MM.1S (cell line): ENCODE measurements at regions not wholly inside any gene's neighbourhood (a gene's known extent, or its start where the extent isn't known, plus 50 kb on each side); places are given as distances from the start of the nearest gene placed in this dataset.

Experiments
- DNase-seq: peaks from one replicate; pipeline ENCODE4 v3.0.0-alpha.2; 2015
- H2AFZ ChIP-seq: fragments of 300-600 bp; sonication (generic); 2 replicates; pipeline ENCODE4 v1.6.0; 2016; ENCODE audit warnings: antibody characterized with exemption, low read length
- H3F3A ChIP-seq: fragments of 300-600 bp; sonication (generic); 2 replicates; pipeline ENCODE4 v1.6.1; 2016; ENCODE audit warnings: mild to moderate bottlenecking, antibody characterized with exemption, low read length, moderate library complexity, mixed read lengths; ENCODE audit not compliant: insufficient read depth
- H3K27ac ChIP-seq: fragments of 300-600 bp; sonication (generic); 2 replicates; pipeline ENCODE4 v1.5.1; 2016; ENCODE audit warnings: mild to moderate bottlenecking, low read length
- H3K27me3 ChIP-seq: fragments of 300-600 bp; sonication (generic); replicated peaks from 2 replicates; pipeline ENCODE4 v1.6.0; 2016; ENCODE audit warnings: low read length; ENCODE audit not compliant: insufficient read depth
- H3K36me3 ChIP-seq: fragments of 300-600 bp; sonication (generic); replicated peaks from 2 replicates; pipeline ENCODE4 v1.6.1; 2016; ENCODE audit warnings: mild to moderate bottlenecking, low read length, mixed read lengths; ENCODE audit not compliant: insufficient read depth
- H3K4me1 ChIP-seq: fragments of 300-600 bp; sonication (generic); 2 replicates; pipeline ENCODE4 v1.6.1; 2016; ENCODE audit warnings: low read length, mixed read lengths
- H3K4me2 ChIP-seq: fragments of 300-600 bp; sonication (generic); 2 replicates; pipeline ENCODE4 v1.6.0; 2016; ENCODE audit warnings: low read depth, low read length
- H3K4me3 ChIP-seq: fragments of 300-600 bp; sonication (generic); 2 replicates; pipeline ENCODE4 v1.5.1; 2016; ENCODE audit warnings: low read length, mixed read lengths
- H3K79me2 ChIP-seq: fragments of 300-600 bp; sonication (generic); 2 replicates; pipeline ENCODE4 v1.6.1; 2016; ENCODE audit warnings: mixed run types, low read length, mixed read lengths
- H3K9ac ChIP-seq: fragments of 300-600 bp; sonication (generic); 2 replicates; pipeline ENCODE4 v1.6.1; 2016; ENCODE audit warnings: low read length, mixed read lengths
- H3K9me2 ChIP-seq: fragments of 300-600 bp; sonication (generic); replicated peaks from 2 replicates; pipeline ENCODE4 v1.6.1; 2016; ENCODE audit warnings: mild to moderate bottlenecking, low read length, mixed read lengths; ENCODE audit not compliant: insufficient read depth
- H3K9me3 ChIP-seq: fragments of 300-600 bp; sonication (generic); replicated peaks from 2 replicates; pipeline ENCODE4 v1.6.1; 2016; ENCODE audit warnings: mild to moderate bottlenecking, low read length, mixed read lengths; ENCODE audit not compliant: insufficient read depth
- H4K20me1 ChIP-seq: fragments of 300-600 bp; sonication (generic); 2 replicates; pipeline ENCODE4 v1.6.1; 2016; ENCODE audit warnings: mild to moderate bottlenecking, low read length, moderate library complexity, mixed read lengths; ENCODE audit not compliant: insufficient read depth
- EZH2 ChIP-seq: fragments of 300-600 bp; sonication (generic); optimal IDR thresholded peaks from 2 replicates; pipeline ENCODE3; 2017; ENCODE audit warnings: low read depth, mild to moderate bottlenecking, antibody characterized with exemption, low read length, mixed read lengths
- EZH2phosphoT487 ChIP-seq: fragments of 300-600 bp; sonication (generic); IDR thresholded peaks from 2 replicates; pipeline ENCODE4 v1.6.1; 2018; ENCODE audit warnings: antibody characterized with exemption, low read length
- TF ChIP-seq, protein P1 (sequence below): fragments of 300-600 bp; sonication (generic); IDR thresholded peaks from 2 replicates; pipeline ENCODE4 v1.5.1; 2016; ENCODE audit warnings: antibody characterized with exemption, low read length, mixed read lengths

DNA sequence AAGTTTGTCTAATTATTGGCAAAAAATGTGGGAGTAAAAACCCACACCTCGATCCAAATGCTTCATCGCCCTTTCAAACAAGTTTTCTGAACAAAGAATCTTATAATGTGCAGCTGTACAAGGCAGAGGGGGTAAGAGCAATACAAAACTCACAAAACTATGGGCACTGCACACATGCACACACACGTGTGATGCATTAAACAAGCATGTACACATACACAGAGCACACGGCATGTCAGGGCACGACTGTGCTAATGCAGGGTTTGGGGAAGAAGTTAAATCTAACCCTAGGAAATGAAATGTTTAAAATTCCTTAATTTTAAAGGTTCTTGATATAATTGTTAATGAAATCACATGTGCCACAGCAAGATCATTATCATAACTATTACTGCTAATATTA, 264.0 kb downstream of the SEC16B start:
- H3K4me2 ChIP-seq: no peak overlapping the region
- TF ChIP-seq EZH2: no peak
- TF ChIP-seq, protein P1, sequence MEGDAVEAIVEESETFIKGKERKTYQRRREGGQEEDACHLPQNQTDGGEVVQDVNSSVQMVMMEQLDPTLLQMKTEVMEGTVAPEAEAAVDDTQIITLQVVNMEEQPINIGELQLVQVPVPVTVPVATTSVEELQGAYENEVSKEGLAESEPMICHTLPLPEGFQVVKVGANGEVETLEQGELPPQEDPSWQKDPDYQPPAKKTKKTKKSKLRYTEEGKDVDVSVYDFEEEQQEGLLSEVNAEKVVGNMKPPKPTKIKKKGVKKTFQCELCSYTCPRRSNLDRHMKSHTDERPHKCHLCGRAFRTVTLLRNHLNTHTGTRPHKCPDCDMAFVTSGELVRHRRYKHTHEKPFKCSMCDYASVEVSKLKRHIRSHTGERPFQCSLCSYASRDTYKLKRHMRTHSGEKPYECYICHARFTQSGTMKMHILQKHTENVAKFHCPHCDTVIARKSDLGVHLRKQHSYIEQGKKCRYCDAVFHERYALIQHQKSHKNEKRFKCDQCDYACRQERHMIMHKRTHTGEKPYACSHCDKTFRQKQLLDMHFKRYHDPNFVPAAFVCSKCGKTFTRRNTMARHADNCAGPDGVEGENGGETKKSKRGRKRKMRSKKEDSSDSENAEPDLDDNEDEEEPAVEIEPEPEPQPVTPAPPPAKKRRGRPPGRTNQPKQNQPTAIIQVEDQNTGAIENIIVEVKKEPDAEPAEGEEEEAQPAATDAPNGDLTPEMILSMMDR: no peak
- no peak for TF ChIP-seq EZH2phosphoT487
- H3K27ac ChIP-seq: no peak overlapping the region
- no peak overlapping the region for H2AFZ ChIP-seq
- no peak overlapping the region for H3K4me3 ChIP-seq
- no peaks in the 10 kb centered on the region for H3K36me3 ChIP-seq
- no peak overlapping the region for H3K9ac ChIP-seq
- no peaks in the 10 kb centered on the region for H3K9me3 ChIP-seq
- no peaks in the 10 kb centered on the region for H4K20me1 ChIP-seq
- no peaks in the 10 kb centered on the region for H3K27me3 ChIP-seq
- no peaks in the 10 kb centered on the region for H3K79me2 ChIP-seq
- no peak for DNase-seq
- peaks cover 6% of the 10 kb centered on the region; the same call in 1 of the 2 replicates for H3K4me1 ChIP-seq
- no peaks in the 10 kb centered on the region for H3K9me2 ChIP-seq
- H3F3A ChIP-seq: no peaks in the 10 kb centered on the region

DNA sequence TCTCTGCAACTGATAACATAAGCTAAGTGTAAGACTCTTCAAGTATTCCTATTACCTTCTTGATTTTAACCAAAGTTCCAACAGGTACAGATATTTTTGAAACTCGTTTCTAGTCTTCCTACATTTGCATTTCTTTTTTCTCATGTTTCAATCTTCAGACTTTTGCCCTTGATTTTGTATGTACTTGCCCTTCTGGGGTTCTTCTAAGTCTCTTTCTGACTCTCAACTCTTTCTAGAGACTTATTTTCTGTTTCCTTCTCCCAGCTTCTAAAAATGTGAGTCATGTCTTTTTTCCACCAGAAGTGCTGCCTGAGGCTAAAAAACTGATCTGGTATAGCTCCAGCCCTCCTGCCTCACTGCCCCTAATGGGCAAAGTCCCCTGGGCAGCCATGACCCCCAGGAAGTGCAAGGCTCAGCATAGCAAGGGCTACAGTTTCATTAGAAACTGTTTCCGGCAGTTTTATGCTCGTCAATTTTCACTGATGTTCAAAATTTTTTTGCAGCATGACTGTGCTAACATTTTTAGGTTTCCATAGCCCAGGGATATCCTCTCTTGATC, 265.9 kb downstream of the SEC16B start:
- TF ChIP-seq EZH2phosphoT487 (no peak), EZH2 (no peak)
- TF ChIP-seq, protein P1: no peak
- Histone ChIP-seq H3K4me3 (no peak overlapping the region), H3K4me2 (peak overlapping the region; percentile 16; the same call in 1 of the 2 replicates), H3K9me2 (no peaks in the 10 kb centered on the region), H3K36me3 (no peaks in the 10 kb centered on the region), H3K27ac (no peak overlapping the region), H3K27me3 (no peaks in the 10 kb centered on the region), H3F3A (no peaks in the 10 kb centered on the region), H3K9me3 (no peaks in the 10 kb centered on the region), H3K9ac (no peak overlapping the region), H3K4me1 (peaks cover 9% of the 10 kb centered on the region; the same call in 1 of the 2 replicates), H2AFZ (no peak overlapping the region; the same call in 1 of the 2 replicates), H3K79me2 (no peaks in the 10 kb centered on the region), H4K20me1 (no peaks in the 10 kb centered on the region)
- no peak for DNase-seq

DNA sequence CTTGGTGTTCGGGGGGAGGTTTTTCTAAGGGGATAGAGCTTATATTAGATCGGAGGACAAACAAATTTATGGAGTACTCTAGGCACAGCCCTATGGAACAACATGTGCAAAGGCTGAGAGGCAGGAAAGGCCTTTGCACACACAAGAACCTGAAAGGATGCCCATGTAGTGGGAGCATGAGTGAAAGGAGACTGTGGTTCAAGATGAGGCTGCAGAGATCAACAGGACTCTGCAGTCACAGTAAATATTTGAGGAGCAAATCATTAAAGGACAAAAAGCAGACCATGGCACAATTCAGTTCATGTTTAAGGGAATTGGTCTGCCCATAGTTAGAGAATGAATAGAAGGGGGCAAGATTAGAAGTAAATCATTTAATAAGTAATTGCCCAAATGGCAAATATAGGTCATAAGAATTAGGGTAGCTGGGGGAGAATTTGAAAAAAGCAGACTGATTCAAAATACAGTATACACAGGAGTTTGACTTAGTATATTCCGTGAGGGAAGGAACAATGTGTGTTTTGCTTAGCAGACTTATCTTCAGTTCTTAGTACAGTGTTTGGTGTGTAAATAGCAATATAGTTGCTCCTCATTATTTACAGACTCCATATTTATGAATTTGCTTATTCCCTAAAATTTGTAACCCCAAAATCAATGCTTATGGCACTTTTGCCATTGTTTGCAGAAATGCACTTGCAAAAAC, 268.1 kb downstream of the SEC16B start:
- H2AFZ ChIP-seq: no peak overlapping the region
- H3K9me2 ChIP-seq: no peaks in the 10 kb centered on the region
- no peak for TF ChIP-seq EZH2phosphoT487
- TF ChIP-seq, protein P1: no peak
- no peak for TF ChIP-seq EZH2
- H3K36me3 ChIP-seq: no peaks in the 10 kb centered on the region
- H3K4me1 ChIP-seq: peaks cover 9% of the 10 kb centered on the region; the same call in 1 of the 2 replicates
- no peaks in the 10 kb centered on the region for H3K27me3 ChIP-seq
- no peak overlapping the region for H3K9ac ChIP-seq
- no peaks in the 10 kb centered on the region for H3F3A ChIP-seq
- H4K20me1 ChIP-seq: no peaks in the 10 kb centered on the region
- no peaks in the 10 kb centered on the region for H3K9me3 ChIP-seq
- H3K27ac ChIP-seq: no peak overlapping the region
- no peak for DNase-seq
- no peak overlapping the region for H3K4me3 ChIP-seq
- H3K79me2 ChIP-seq: no peaks in the 10 kb centered on the region
- H3K4me2 ChIP-seq: no peak overlapping the region
